ENCODE measurements at regions not wholly inside any gene's neighbourhood (a gene's known extent, or its start where the extent isn't known, plus 50 kb on each side); places are given as distances from the start of the nearest gene placed in this dataset.

DNA sequence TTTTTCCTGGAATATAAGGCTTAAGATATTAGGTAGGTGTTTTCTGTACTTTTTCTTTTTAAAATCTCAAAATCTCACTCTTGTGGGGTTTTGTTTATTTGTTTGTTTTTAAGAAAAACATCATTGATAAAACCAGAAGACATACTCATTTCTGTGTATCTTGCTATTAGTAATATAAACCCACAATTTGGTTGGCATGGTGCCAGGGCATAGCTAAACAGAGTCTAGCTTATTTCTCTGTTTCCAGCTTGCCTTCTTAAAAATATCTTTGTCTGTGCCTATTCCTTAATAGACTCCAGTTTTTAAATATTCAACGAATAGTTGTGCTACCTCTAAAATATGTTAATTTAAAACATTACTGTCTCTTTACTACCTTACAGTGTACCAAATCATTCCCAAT lies 1121.9 kb upstream of the PCDH20 start:
- no peak for DNase-seq (ENCODE audit: low read depth)
- in situ Hi-C loops (cut with HindIII; ENCODE audit: low sequenced_read_pairs) = no loop called here
- TF ChIP-seq, protein P1, sequence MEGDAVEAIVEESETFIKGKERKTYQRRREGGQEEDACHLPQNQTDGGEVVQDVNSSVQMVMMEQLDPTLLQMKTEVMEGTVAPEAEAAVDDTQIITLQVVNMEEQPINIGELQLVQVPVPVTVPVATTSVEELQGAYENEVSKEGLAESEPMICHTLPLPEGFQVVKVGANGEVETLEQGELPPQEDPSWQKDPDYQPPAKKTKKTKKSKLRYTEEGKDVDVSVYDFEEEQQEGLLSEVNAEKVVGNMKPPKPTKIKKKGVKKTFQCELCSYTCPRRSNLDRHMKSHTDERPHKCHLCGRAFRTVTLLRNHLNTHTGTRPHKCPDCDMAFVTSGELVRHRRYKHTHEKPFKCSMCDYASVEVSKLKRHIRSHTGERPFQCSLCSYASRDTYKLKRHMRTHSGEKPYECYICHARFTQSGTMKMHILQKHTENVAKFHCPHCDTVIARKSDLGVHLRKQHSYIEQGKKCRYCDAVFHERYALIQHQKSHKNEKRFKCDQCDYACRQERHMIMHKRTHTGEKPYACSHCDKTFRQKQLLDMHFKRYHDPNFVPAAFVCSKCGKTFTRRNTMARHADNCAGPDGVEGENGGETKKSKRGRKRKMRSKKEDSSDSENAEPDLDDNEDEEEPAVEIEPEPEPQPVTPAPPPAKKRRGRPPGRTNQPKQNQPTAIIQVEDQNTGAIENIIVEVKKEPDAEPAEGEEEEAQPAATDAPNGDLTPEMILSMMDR (IDR thresholded peaks at IDR 0.05; ENCODE audit: low read depth, low read length, missing control alignments) = no peak
- H3K4me3 ChIP-seq (ENCODE audit: low read depth, low read length) = no peak overlapping the region

DNA sequence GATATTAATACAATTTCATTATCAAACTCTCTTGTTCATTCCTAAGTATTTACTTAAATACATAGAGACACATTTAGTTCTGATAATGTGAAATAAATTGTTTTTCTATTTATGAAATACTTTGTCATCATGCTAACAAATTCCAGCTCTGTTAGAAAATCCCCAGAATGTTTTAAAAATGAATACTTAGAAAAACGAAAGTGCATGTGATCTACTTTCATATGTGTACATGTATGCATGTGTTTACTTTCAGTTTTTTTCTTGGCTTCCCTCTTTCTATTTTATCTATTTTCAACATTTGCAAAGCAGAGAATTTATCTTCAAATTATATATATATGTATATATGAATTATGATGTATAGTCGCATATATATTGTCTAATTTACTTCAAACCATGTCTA lies 1110.0 kb upstream of the PCDH20 start:
- no peak overlapping the region for H3K4me3 ChIP-seq (ENCODE audit: low read depth, low read length)
- TF ChIP-seq, protein P1 (IDR thresholded peaks at IDR 0.05; ENCODE audit: low read depth, low read length, missing control alignments) = no peak
- no peak for DNase-seq (ENCODE audit: low read depth)
- in situ Hi-C loops (cut with HindIII; ENCODE audit: low sequenced_read_pairs) = no loop called here

DNA sequence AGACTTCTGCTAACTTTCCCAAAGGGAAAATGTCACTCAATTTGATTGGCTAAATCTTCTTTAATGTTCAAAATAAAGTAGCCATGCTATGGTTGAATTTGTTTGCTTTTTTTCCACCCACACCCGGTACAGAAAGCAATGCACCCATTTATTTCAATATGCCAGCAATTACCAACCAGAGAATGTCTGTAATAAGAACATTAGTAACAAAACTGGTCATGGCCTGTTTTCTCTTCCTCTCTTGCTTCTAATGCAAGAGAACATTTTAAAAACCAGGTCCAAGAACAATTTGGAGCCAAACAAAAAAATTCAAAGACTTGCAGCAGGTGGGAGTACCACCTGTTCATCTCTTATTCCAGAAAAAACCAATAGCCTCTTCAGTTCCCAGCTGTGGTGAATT lies 1108.8 kb upstream of the PCDH20 start:
- in situ Hi-C loops (cut with HindIII; ENCODE audit: low sequenced_read_pairs) = no loop called here
- TF ChIP-seq, protein P1 (IDR thresholded peaks at IDR 0.05; ENCODE audit: low read depth, low read length, missing control alignments) = no peak

DNA sequence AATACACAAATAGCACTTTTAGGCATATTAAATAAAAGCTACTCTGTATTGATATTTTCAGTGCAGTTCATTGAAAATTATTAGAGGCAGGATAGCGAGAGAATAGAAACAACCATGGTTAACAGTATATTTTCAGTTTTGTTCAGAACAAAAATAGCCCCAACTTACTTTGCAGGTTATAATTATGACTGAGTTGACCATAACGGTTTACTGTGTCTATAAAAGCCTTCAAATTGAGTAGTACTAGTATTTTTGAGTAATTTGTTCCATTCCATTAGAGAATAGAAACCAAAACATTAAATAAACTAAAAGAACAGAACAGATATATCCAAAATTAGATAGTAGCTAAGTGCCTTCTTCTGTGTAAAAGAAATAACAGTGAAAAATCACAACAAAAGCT lies 1108.4 kb upstream of the PCDH20 start:
- TF ChIP-seq, protein P1 (IDR thresholded peaks at IDR 0.05; ENCODE audit: low read depth, low read length, missing control alignments) = no peak
- in situ Hi-C loops (cut with HindIII; ENCODE audit: low sequenced_read_pairs) = no loop called here
- H3K4me3 ChIP-seq (ENCODE audit: low read depth, low read length) = no peak overlapping the region
- no peak for DNase-seq (ENCODE audit: low read depth)

More for the DNA sequence above, 1108.8 kb upstream of the PCDH20 start:
- DNase-seq (ENCODE audit: low read depth) = no peak
- H3K4me3 ChIP-seq (ENCODE audit: low read depth, low read length) = no peak overlapping the region

DNA sequence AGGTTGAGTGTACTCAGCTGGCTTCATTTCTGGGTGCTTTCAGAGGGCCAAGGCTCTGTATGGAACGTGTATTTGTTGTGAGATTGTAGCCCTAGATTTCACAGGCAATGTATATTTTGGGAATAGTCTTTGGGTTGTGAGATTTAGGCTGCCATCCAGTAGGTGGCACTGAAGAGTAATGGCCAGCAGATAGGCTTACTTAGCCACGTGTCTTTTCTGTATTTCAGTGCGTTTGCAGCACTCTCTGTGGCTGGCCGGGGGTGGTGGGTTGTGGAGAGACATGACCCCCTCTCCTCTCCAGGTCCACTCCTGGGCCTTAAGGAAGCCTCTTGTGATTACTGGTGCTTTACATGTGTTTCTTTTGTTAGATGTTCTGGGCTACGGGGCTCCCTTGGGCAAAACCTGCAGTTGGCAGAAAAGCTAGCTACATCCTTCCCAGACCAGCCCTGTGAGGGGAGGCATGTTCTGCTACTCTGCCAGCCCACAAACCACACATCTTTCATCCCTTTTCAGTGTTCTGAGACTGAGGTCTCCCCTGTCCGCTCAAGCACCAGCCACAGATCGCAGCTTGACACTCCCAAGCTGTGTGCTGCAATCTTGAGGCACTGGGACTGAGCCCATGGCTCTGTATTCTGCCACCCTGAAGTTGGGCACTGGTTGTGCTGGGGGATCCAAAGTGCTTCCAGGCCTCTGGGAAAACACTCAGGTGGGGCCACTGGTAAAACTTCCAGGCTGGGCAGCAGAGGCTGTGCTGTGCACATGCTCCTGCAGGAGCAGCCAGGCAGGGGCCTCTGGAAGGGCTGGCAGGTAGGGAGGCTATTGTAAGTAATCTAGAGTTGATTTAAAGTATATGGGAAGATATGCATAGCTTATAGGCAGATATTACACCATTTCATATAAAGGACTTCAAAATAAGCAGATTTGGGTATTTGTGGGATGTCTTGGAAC lies 1096.8 kb upstream of the PCDH20 start:
- H3K4me3 ChIP-seq (ENCODE audit: low read depth, low read length) = no peak overlapping the region
- peak; percentile 3 for DNase-seq (ENCODE audit: low read depth)
- in situ Hi-C loops (cut with HindIII; ENCODE audit: low sequenced_read_pairs) = no loop called here
- TF ChIP-seq, protein P1 (IDR thresholded peaks at IDR 0.05; ENCODE audit: low read depth, low read length, missing control alignments) = peak; percentile 64

DNA sequence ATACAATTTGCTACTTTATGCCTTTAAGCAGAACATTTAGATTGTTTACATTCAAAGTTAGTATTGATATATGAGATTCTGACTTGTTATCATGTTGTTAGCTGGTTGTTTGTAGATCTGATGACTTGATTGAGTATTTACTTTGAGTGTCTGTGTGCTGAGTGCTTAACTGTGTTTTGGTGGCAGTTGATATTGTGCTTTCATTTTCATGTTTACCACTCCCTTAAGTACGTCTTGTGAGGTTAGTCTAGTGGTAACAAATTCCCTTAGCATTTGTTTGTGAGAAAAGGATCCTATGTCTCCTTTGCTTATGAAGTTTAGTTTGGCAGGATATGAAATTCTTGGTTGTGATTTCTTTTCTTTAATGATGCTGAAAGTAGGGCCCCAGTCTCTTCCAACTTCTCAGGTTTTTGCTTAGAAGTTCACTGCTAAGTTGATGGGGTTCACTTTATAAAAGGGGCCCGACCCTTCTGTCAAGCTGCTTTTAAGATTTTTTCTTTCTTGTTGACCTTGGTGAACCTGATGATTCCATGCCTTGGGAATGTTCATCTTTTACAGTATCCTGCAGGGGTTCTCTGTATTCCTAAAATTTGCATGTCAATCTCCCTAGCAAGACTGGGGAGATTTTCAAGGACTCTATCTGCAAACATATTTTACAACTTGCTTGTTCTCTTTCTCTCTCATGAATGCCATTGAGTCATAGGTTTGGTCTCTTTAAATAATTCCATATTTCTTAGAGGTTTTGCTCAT lies 1095.4 kb upstream of the PCDH20 start:
- in situ Hi-C loops (cut with HindIII; ENCODE audit: low sequenced_read_pairs) = no loop called here
- no peak overlapping the region for H3K4me3 ChIP-seq (ENCODE audit: low read depth, low read length)
- no peak for DNase-seq (ENCODE audit: low read depth)
- TF ChIP-seq, protein P1 (IDR thresholded peaks at IDR 0.05; ENCODE audit: low read depth, low read length, missing control alignments) = no peak
